OCI-M1 (cell line): ENCODE measurements at regions not wholly inside any gene's neighbourhood (a gene's known extent, or its start where the extent isn't known, plus 50 kb on each side); places are given as distances from the start of the nearest gene placed in this dataset.
A peak's percentile ranks its signal among the peaks of the same experiment; 100 is the strongest.
"Not testable (repeated sequence)": the region's sequence is repeated elsewhere in the genome, so short reads cannot be mapped to it uniquely, and the experiment has no call there.

Experiments used
- DNase-seq: peaks from one replicate; lab custom pipeline; 2025; lab: John Stamatoyannopoulos, UW

- no peak for DNase-seq
These were observed 53.3 kb upstream of the CYLC2 start for GRCh38 chr9:102941868-102942267.

GRCh38 chr9:102922526-102922925 is 72.6 kb upstream of the CYLC2 start:
- DNase-seq = peak; percentile 6

- DNase-seq = peak; percentile 80
These were observed 83.9 kb upstream of the CYLC2 start for GRCh38 chr9:102911185-102911584.

GRCh38 chr9:102905795-102906194 is 89.3 kb upstream of the CYLC2 start:
- not testable (repeated sequence) for DNase-seq

GRCh38 chr9:102892025-102892424 is 103.1 kb upstream of the CYLC2 start:
- no peak for DNase-seq

- DNase-seq = not testable (repeated sequence)
These were observed 106.4 kb upstream of the CYLC2 start for GRCh38 chr9:102888747-102889146.

- DNase-seq = no peak
These were observed 119.4 kb upstream of the CYLC2 start for GRCh38 chr9:102875687-102876086.

- DNase-seq = peak; percentile 28
These were observed 127.6 kb upstream of the CYLC2 start for GRCh38 chr9:102867488-102867887.

- no peak for DNase-seq
These were observed 132.7 kb upstream of the CYLC2 start for GRCh38 chr9:102862478-102862877.

GRCh38 chr9:102855641-102856040 is 139.5 kb upstream of the CYLC2 start:
- no peak for DNase-seq

GRCh38 chr9:102845827-102846371 is 149.2 kb upstream of the CYLC2 start:
- DNase-seq = no peak

GRCh38 chr9:102844716-102845115 is 150.4 kb upstream of the CYLC2 start:
- DNase-seq = no peak

GRCh38 chr9:102842423-102842822 is 152.7 kb upstream of the CYLC2 start:
- no peak for DNase-seq

- no peak for DNase-seq
These were observed 153.8 kb upstream of the CYLC2 start for GRCh38 chr9:102841376-102841775.

- DNase-seq = no peak
These were observed 154.8 kb upstream of the CYLC2 start for GRCh38 chr9:102840335-102840734.

GRCh38 chr9:102832814-102833213 is 162.3 kb upstream of the CYLC2 start:
- no peak for DNase-seq

- peak; percentile 3 for DNase-seq
These were observed 198.9 kb upstream of the CYLC2 start for GRCh38 chr9:102796244-102796643.

- DNase-seq = no peak
These were observed 199.6 kb upstream of the CYLC2 start for GRCh38 chr9:102795532-102795931.

- peak; percentile 5 for DNase-seq
These were observed 215.8 kb upstream of the CYLC2 start for GRCh38 chr9:102779356-102779755.

- no peak for DNase-seq
These were observed 216.4 kb upstream of the CYLC2 start for GRCh38 chr9:102778746-102779145.

- no peak for DNase-seq
These were observed 224.4 kb upstream of the CYLC2 start for GRCh38 chr9:102770704-102771103.

GRCh38 chr9:102769307-102769706 is 225.8 kb upstream of the CYLC2 start:
- no peak for DNase-seq

GRCh38 chr9:102768002-102768401 is 227.1 kb upstream of the CYLC2 start:
- DNase-seq = no peak

- DNase-seq = no peak
These were observed 228.1 kb upstream of the CYLC2 start for GRCh38 chr9:102767076-102767475.

- DNase-seq = peak; percentile 27
These were observed 254.6 kb upstream of the CYLC2 start for GRCh38 chr9:102740578-102740977.
